BLaER1 treated with 17β-estradiol and CSF1 and Interleukin-3, amounts not matched to agents 10 nM and 100 nM (cell line): ENCODE measurements at regions not wholly inside any gene's neighbourhood (a gene's known extent, or its start where the extent isn't known, plus 50 kb on each side); places are given as distances from the start of the nearest gene placed in this dataset.
"Not testable (repeated sequence)": the region's sequence is repeated elsewhere in the genome, so short reads cannot be mapped to it uniquely, and the experiment has no call there.

Experiments used
- H3K27ac ChIP-seq, 11 experiments: shearing (Covaris generic); formaldehyde crosslinking; 2 replicates each; pipeline ENCODE4 v1.8.1; 2022
- H3K27me3 ChIP-seq, 11 experiments: shearing (Covaris generic); formaldehyde crosslinking; 2 replicates each; pipeline ENCODE4 v1.8.1; 2022
- H3K36me3 ChIP-seq, 11 experiments: shearing (Covaris generic); formaldehyde crosslinking; 2 replicates each; pipeline ENCODE4 v1.8.1; 2022
- H3K4me1 ChIP-seq, 10 experiments: shearing (Covaris generic); formaldehyde crosslinking; 2 replicates each; pipeline ENCODE4 v1.8.1; 2022
- H3K4me2 ChIP-seq, 11 experiments: shearing (Covaris generic); formaldehyde crosslinking; 2 replicates each; pipeline ENCODE4 v1.8.1; 2022
- H3K4me3 ChIP-seq, 10 experiments: shearing (Covaris generic); formaldehyde crosslinking; 2 replicates each; pipeline ENCODE4 v1.8.1; 2022
- H3K9ac ChIP-seq, 11 experiments: shearing (Covaris generic); formaldehyde crosslinking; 2 replicates each; pipeline ENCODE4 v1.8.1; 2022
- H3K9me3 ChIP-seq, 11 experiments: shearing (Covaris generic); formaldehyde crosslinking; replicated peaks in 1 of 11; 2 replicates each; pipeline ENCODE4 v1.8.1; 2022
- H4K20me1 ChIP-seq, 11 experiments: shearing (Covaris generic); formaldehyde crosslinking; 2 replicates each; pipeline ENCODE4 v1.8.1; 2022

DNA sequence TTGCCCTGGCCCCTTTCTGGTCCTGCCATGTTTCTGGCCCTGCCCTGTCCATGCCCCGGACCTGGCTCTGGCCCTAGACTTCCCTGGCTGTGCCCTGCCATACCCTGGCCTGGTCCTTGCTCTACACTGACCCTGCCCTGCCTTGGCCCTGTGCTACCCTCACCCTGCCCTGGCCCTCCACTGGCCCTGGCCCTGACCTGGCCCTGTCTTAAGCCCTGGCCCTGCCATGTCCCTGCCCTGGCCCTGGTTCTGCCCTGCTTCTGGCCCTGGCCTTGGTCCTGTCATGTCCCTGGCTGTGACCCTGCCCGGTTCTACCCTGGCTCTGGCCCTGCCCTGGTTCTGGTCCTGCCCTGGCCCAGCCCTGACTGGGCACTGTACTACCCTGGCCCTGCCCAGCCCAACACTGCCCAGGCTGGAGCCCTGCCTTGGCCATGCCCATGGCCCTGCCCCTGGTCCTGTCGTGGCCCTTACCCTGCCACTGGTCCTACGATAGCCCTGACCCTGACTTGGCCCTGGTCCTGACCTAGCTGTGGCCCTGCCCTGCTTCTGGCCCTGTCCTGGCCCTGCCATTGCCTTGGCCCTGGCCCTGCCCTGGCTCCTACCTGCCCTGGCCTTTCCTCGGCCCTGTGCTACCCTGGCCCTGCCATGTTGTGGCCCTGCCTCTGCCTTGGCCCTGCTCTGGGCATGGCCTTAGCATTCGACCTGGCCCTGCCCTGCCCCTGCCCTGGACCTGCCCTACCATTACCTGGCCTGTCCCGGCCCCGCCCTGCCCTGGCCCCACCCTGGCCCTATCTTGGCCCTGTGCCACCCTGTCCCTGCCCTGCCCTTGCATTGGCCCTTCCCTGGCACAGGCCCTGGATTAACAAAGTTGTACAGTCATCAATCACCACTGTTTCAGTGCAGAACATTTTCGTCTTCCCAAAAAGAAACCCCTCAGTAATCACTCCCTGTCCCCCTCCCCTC lies 223.5 kb downstream of the LIPI start:
- H3K36me3 ChIP-seq, H3K9me3 ChIP-seq, H3K4me3 ChIP-seq, H3K4me1 ChIP-seq, H3K9ac ChIP-seq, H4K20me1 ChIP-seq, H3K27me3 ChIP-seq, H3K4me2 ChIP-seq, H3K27ac ChIP-seq: not testable (repeated sequence)

DNA sequence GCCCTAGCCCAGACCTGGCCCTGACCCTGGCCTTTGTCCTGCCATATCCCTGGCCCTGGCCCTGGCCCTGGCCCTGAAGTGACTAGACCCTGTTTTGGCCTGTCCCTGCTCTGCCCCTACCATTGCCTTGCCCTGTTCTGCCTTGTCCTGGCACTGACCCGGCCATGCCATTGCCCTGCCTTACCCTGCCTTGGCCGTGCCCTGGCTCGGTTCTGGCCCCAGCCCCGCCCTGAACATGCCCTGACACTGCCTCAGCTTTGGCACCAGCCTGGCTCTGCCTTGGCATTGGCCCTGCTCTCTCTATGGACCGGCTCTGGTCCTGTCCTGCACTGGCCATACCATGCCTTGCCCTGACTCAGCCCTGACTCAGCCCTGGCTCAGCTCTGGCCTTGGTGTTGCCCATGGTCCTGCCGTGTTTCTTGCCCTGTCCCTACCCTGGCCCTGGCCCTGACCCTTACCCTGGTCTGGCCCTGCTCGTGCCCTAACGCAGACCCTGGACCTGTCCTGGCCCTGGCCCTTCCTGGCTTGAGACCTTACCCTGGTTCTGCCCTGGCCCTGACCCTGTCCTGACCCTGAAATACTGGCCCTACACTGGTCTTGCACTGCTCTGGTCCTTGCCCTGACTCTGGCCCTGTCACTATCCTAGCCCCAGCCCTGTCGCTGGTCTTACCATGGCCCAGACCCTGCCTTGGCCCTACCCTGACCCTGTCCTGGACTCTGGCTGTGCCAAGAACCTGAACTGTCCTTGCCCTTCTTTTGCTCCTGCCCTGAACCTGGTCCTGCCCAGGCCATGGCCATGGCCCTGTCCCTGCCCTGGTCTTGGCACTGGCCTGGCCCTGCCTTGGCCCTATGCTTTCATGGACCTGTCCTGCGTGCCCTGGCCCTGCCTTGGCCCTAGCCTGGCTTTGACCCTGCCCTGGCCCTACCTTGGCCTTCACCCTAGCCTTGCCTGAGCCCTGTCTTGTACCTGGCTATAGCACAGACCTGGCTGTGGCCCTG lies 224.6 kb downstream of the LIPI start:
- H3K4me3 ChIP-seq, H3K4me2 ChIP-seq, H3K9me3 ChIP-seq, H3K27me3 ChIP-seq, H3K36me3 ChIP-seq, H4K20me1 ChIP-seq, H3K9ac ChIP-seq, H3K27ac ChIP-seq, H3K4me1 ChIP-seq: not testable (repeated sequence)

DNA sequence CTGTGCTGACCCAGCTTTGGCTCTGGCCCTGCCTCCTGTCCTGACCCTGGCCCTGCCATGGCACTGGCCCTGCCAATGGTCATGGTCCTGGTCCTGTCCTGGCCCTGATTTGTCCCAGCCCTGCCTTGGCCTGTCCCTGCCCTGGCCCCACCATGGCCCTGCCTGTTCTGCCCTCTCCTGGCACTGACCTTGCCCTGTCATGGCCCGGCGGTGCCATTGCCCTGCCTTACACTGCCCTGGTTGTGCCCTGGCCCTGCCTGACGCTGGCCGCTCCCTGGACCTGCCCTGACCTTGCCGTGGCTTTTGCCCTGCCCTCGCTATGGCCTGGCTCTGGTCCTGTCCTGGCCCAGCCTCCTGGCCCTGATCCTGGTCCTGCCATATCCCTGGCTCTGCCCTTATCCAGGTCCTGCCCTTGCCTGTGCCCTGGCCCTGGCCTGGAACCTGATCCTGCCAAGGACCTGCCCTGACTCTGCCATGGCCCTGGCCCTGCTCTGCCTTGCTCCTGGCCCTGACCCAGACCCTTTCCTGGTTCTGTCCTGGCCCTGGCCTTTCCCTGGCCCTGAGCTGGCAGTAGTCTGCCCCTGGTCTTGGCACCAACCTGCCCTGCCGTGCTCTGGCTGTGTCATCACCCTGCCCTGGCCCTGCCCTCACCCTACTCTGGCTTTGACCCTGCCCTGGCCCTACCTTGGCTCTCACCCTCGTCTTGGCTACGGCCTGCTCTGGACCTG lies 225.5 kb downstream of the LIPI start:
- not testable (repeated sequence) for H3K9ac ChIP-seq, H3K4me2 ChIP-seq, H3K27ac ChIP-seq, H3K4me3 ChIP-seq, H3K4me1 ChIP-seq, H3K9me3 ChIP-seq, H3K36me3 ChIP-seq, H3K27me3 ChIP-seq, H4K20me1 ChIP-seq

DNA sequence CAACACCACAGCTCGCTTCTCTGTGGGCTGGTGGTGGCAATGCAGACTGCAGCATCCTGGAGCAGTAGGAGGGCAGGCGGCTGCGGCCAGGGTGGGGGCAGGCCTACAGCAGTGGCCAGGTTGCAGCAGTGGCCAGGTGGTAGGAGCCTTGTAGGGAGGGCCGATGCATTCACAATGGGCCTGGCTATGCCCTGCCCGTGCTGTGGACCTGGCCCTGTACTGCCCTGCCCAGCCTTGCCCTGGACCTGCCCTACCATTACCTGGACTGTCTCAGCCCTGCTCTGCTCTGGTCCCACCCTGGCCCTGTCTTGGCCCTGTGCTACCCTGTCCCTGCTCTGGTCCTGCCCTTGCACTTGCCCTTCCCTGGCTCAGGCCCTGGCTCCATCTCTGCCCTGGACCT lies 226.0 kb downstream of the LIPI start:
- H3K27me3 ChIP-seq, H3K27ac ChIP-seq, H3K9ac ChIP-seq, H3K36me3 ChIP-seq, H4K20me1 ChIP-seq, H3K9me3 ChIP-seq, H3K4me3 ChIP-seq, H3K4me1 ChIP-seq, H3K4me2 ChIP-seq: not testable (repeated sequence)

DNA sequence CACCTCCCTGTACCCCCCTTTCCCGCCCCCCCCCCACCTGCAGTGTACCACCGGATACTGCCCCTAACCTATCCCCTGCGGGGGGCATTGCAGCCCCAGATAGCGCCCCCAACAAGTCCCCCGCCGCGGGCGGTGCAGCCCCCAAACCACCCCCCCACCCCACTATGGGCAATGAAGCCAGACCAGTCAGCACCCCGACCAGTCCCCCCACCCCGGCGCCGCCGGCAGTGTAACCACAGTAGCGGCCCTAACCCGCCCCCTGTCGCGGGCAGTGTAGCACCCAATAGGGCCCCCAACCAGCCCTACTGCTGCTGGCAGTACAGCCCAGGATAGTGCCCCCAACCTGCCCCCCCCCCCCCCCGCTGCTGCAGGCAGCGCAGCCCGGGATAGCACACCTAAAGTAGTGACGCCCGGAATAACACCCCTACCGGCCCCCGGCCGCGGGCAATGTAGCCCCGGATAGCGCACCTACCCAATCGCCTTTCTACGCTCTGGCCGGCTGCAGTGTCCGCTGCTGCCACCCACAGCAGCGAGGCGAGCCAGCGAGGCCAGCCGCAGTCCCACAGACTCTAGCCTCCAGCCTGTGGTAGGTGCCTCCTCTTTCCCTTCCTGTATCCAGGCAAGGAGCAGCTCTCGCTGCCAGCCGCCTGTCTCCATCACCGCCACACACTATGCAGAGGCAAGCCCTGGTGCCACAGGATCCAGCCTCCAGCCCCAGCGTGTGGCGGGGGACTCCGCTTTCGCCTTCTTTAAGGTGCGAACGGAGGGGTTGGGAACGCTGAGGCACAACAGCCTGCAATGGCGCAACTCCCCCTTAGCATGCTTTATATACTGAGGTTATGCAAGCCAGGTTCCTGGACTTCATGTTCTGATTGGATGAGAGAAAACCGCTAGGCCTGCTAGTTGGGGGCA lies 229.3 kb downstream of the LIPI start:
- not testable (repeated sequence) for H3K27me3 ChIP-seq, H3K4me2 ChIP-seq, H3K9ac ChIP-seq, H3K27ac ChIP-seq, H3K36me3 ChIP-seq, H3K9me3 ChIP-seq, H4K20me1 ChIP-seq, H3K4me3 ChIP-seq, H3K4me1 ChIP-seq

DNA sequence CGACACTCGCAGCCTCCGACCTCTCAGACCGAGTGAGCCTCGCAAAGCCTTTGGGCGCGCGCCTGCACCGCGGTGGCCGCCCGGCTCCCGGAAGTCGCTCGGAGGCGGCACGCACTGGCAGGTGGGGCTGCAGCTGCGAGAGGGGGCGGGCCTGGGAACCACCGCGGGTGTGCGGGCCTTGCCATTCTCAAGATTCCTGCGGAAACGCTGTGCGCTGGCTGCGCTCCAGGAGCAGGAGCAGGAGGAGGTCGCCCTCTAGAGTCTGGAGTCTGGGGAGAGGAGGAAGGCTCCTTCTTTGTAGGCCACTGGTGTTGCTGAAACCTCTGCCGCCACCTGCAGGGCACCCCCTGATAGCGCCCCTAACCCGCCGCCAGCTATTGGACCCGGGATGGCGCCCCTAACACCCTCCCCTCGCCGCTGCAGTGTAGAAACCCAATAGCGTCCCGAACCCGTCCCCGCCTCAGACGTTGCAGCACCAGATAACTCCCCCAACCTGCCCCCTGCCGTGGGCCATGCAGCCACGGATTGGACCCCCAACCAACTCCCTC lies 230.6 kb downstream of the LIPI start:
- H3K36me3 ChIP-seq, H3K27me3 ChIP-seq, H3K9ac ChIP-seq, H4K20me1 ChIP-seq, H3K9me3 ChIP-seq, H3K4me3 ChIP-seq, H3K4me2 ChIP-seq, H3K4me1 ChIP-seq, H3K27ac ChIP-seq: not testable (repeated sequence)

DNA sequence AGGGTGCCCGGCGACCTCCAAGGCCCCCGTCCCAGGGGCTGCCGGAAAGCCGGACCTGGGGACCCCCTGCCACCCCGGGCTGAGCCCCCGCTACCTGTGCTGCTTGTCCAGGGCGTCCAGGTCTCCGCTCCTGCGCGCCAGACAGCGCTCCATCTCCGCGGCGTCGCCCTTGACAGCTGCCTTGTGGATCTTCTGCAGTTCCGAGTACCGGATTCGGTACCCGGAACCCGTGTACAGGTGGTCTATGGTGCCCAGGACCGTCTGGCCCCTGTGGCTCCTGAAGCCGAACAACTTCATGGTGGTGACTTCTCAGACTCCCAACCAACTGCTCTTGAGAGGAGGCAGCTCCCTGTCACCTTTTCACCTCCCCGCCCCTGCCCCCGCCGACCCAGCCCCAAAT lies 231.1 kb downstream of the LIPI start:
- H3K4me1 ChIP-seq, H4K20me1 ChIP-seq, H3K27me3 ChIP-seq, H3K9me3 ChIP-seq, H3K36me3 ChIP-seq, H3K27ac ChIP-seq, H3K4me2 ChIP-seq, H3K4me3 ChIP-seq, H3K9ac ChIP-seq: not testable (repeated sequence)

DNA sequence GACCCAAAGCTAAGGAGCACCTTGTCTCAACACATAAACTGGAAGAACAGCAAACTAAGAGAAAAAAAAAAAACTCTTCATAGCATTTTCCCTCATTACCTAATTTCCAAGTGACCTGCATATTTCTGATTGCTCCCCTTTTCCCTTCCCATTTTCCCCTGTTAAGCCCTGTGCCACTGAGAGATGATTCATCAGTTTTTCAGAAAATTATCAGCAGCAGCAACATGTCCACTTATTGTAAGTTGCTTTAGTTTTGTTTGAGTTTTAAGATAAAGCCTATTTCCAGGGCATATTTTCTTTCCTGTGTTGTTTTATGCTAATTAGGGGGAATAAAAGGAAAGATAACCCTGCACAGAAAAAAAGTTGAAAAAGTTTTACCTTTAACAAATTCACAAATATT lies 236.2 kb downstream of the LIPI start:
- not testable (repeated sequence) for H3K27me3 ChIP-seq, H3K9me3 ChIP-seq, H3K9ac ChIP-seq, H3K36me3 ChIP-seq, H3K4me2 ChIP-seq, H4K20me1 ChIP-seq, H3K4me1 ChIP-seq, H3K4me3 ChIP-seq, H3K27ac ChIP-seq

DNA sequence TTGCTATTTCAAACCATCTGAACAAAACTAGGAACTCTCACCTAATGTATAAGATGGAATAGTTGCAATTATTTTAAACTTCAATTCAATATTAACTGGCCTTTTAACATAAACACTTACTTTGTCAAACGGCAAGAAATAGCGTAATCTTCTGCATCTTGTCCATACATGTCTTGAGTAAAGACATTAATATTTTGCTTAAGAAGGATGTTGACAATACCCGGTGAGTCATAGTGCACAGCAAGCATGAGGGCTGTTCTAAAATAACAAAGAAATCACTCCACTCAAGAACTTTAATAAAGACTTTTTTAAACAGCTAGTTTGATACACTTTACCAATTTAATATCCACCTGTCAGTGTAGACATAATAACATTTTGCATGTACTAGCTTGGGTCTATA lies 240.9 kb downstream of the LIPI start:
- not testable (repeated sequence) for H3K9ac ChIP-seq, H3K27me3 ChIP-seq

DNA sequence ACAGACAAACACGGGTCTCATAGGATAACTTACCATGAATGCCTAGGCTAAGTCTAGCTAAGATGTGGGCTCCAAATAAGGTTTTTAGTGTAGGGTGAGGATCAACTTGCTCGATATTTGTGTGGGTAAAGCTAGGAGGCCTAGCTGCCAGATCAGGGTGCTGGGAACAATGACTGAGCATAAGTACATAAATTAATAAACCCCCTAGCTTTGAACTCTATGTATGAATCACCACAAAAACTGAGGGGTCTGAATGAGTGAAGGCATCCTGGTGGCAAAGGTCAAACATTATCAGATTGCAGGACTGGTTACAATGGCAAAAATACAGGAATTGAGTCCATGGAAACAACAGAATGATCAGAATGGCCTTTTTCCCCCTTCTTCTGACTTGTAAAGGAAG lies 241.8 kb downstream of the LIPI start:
- H3K36me3 ChIP-seq, H3K4me1 ChIP-seq, H3K9me3 ChIP-seq, H3K9ac ChIP-seq, H3K27me3 ChIP-seq, H4K20me1 ChIP-seq, H3K4me3 ChIP-seq, H3K4me2 ChIP-seq, H3K27ac ChIP-seq: not testable (repeated sequence)

More for the DNA sequence above, 240.9 kb downstream of the LIPI start:
- not testable (repeated sequence) for H3K4me1 ChIP-seq, H4K20me1 ChIP-seq, H3K27ac ChIP-seq, H3K36me3 ChIP-seq, H3K4me3 ChIP-seq, H3K4me2 ChIP-seq, H3K9me3 ChIP-seq

DNA sequence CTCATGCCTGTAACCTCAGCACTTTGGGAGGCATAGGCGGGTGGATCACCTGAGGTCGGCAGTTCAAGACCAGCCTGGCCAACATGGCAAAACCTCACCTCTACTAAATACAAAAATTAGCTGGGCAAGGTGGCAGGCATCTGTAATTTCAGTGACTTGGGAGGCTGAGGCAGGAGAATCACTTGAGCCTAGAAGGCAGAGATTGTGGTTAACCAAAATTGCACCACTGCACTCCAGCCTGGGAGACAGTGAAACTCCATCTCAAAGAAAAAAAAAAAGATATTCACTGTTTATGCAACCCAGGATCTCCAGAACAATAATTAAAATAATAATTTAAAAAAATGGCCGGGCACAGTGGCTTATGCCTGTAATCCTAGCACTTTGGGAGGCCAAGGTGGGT lies 247.5 kb downstream of the LIPI start:
- H3K4me3 ChIP-seq, H3K4me2 ChIP-seq, H3K27ac ChIP-seq, H4K20me1 ChIP-seq, H3K4me1 ChIP-seq, H3K27me3 ChIP-seq, H3K9me3 ChIP-seq, H3K9ac ChIP-seq, H3K36me3 ChIP-seq: not testable (repeated sequence)
